Kidney (tissue), 13 donors: ENCODE measurements at regions not wholly inside any gene's neighbourhood (a gene's known extent, or its start where the extent isn't known, plus 50 kb on each side); places are given as distances from the start of the nearest gene placed in this dataset.
"Not testable (repeated sequence)": the region's sequence is repeated elsewhere in the genome, so short reads cannot be mapped to it uniquely, and the experiment has no call there.

Experiments used
- DNase-seq, 5 donors: peaks; one replicate each; pipeline ENCODE4 v3.0.0-alpha.2; 2013 to 2020
- FAIRE-seq: peaks from 2 replicates; lab custom pipeline; 2012; peaks lifted over from hg19 to GRCh38; lab: Jason Lieb, UNC
- H3K27ac ChIP-seq, 2 donors: one replicate each; pipeline ENCODE4 v1.7.0; 2013; ENCODE audit warnings: low read depth in 2 of 2, low read length in 2 of 2, inconsistent platforms in 1 of 2
- H3K27me3 ChIP-seq: one replicate; pipeline ENCODE4 v1.7.1; 2013; ENCODE audit warnings: low read length, inconsistent platforms; ENCODE audit not compliant: control insufficient read depth, insufficient read depth
- H3K36me3 ChIP-seq, 3 donors: one replicate each; pipeline versions ENCODE4 v1.7.0 to v1.7.1; 2013; ENCODE audit warnings: low read length in 3 of 3, control low read depth in 1 of 3, inconsistent platforms in 1 of 3; ENCODE audit not compliant: insufficient read depth in 3 of 3, control insufficient read depth in 2 of 3
- H3K4me1 ChIP-seq, 3 donors: one replicate each; pipeline versions ENCODE4 v1.7.0 to v1.7.1; 2013; ENCODE audit warnings: low read length in 3 of 3, inconsistent platforms in 1 of 3, low read depth in 1 of 3; ENCODE audit not compliant: control insufficient read depth in 2 of 3, insufficient read depth in 2 of 3
- H3K4me3 ChIP-seq, 3 donors: one replicate each; pipeline versions ENCODE4 v1.7.0 to v1.8.1; 2013; ENCODE audit warnings: low read length in 3 of 3, control low read depth in 1 of 3, inconsistent platforms in 1 of 3
- H3K9ac ChIP-seq, 3 donors: one replicate each; pipeline versions ENCODE4 v1.7.0 to v1.7.1; 2013; ENCODE audit warnings: low read length in 3 of 3, control low read depth in 1 of 3, inconsistent platforms in 1 of 3
- H3K9me3 ChIP-seq, 3 donors: one replicate each; pipeline versions ENCODE4 v1.7.0 to v1.7.1; 2013; ENCODE audit warnings: low read length in 3 of 3, control low read depth in 1 of 3, inconsistent platforms in 1 of 3; ENCODE audit not compliant: control insufficient read depth in 2 of 3, insufficient read depth in 1 of 3
- CTCF ChIP-seq: IDR thresholded peaks from 3 replicates; pipeline ENCODE4 v1.5.1; 2012; ENCODE audit warnings: mild to moderate bottlenecking, moderate library complexity, borderline replicate concordance; ENCODE audit not compliant: insufficient read depth; ENCODE audit errors: extremely low read depth
- intact Hi-C: fragments of 100-400 bp; cut with DNase I; formaldehyde crosslinking; loops from one replicate; pipeline ENCODE4 v1.11.1; 2022
- donor health status: control.
- donor health status: control.
- donor health status: control.
- donor health status: control.
- donor health status: control.
- donor health status: DM: yes; HTN: yes; CAD: no.
- donor health status: Normal renal cell carcinoma (clear cell type).

- intact Hi-C loops: no loop called here
- Histone ChIP-seq H3K36me3 (no peaks in the 10 kb centered on the region), H3K4me1 (no peaks in the 10 kb centered on the region), H3K4me3 (no peak overlapping the region), H3K27ac (no peak overlapping the region), H3K9ac (no peak overlapping the region), H3K9me3 (no peaks in the 10 kb centered on the region), H3K27me3 (no peaks in the 10 kb centered on the region)
- FAIRE-seq (no peak), DNase-seq (no peak)
- no peak for TF ChIP-seq CTCF
Observed at GRCh38 chr1:214862421-214862820, 220.1 kb upstream of the KCNK2 start.

- DNase-seq (no peak), FAIRE-seq (no peak)
- intact Hi-C loops: no loop called here
- Histone ChIP-seq H3K27me3 (no peaks in the 10 kb centered on the region), H3K9ac (no peak overlapping the region), H3K9me3 (no peaks in the 10 kb centered on the region), H3K4me1 (no peaks in the 10 kb centered on the region), H3K27ac (no peak overlapping the region), H3K36me3 (no peaks in the 10 kb centered on the region), H3K4me3 (no peak overlapping the region)
- no peak for TF ChIP-seq CTCF
Observed at GRCh38 chr1:214864896-214865688, 217.4 kb upstream of the KCNK2 start.

- FAIRE-seq, H3K4me1 ChIP-seq, DNase-seq, H3K36me3 ChIP-seq, H3K27ac ChIP-seq, intact Hi-C loops, H3K9me3 ChIP-seq, H3K4me3 ChIP-seq, H3K9ac ChIP-seq, H3K27me3 ChIP-seq: not testable (repeated sequence)
Observed at GRCh38 chr1:214870426-214870825, 212.1 kb upstream of the KCNK2 start.

- no peak overlapping the region for H3K9ac ChIP-seq
- intact Hi-C loops: no loop called here
- DNase-seq (no peak), FAIRE-seq (no peak)
- no peaks in the 10 kb centered on the region for H3K9me3 ChIP-seq
- H3K4me1 ChIP-seq: no peaks in the 10 kb centered on the region
- no peak overlapping the region for H3K4me3 ChIP-seq
- no peaks in the 10 kb centered on the region for H3K27me3 ChIP-seq
- H3K36me3 ChIP-seq: no peaks in the 10 kb centered on the region
- no peak for TF ChIP-seq CTCF
- no peak overlapping the region for H3K27ac ChIP-seq
Observed at GRCh38 chr1:214880956-214881355, 201.6 kb upstream of the KCNK2 start.
